Common myeloid progenitor, CD34-positive (primary cell): ENCODE measurements at regions not wholly inside any gene's neighbourhood (a gene's known extent, or its start where the extent isn't known, plus 50 kb on each side); places are given as distances from the start of the nearest gene placed in this dataset.

Experiments used
- CTCF ChIA-PET: fragments of 350-600 bp; sonication (Branson Sonifier 250); formaldehyde crosslinking; loops from one replicate; lab custom pipeline; 2021; ENCODE audit warnings: antibody characterized with exemption; lab: Charles Lee
- POLR2A ChIA-PET: fragments of 350-600 bp; sonication (Branson Sonifier 250); formaldehyde crosslinking; loops from one replicate; lab custom pipeline; 2021; ENCODE audit warnings: antibody characterized with exemption; lab: Charles Lee
- DNase-seq, 3 donors: peaks; one replicate each; pipeline versions ENCODE4 v3.0.0 to v3.0.0-alpha.2; 2013
- H3K27ac ChIP-seq, 2 experiments: 1 replicate in 1 of 2; 2 replicates in 1 of 2; pipeline ENCODE4 v1.7.0; 2013; ENCODE audit warnings: inconsistent platforms in 2 of 2, low read length in 2 of 2, mild to moderate bottlenecking in 2 of 2, low read depth in 1 of 2, moderate library complexity in 1 of 2; ENCODE audit not compliant: severe bottlenecking in 2 of 2, insufficient read depth in 1 of 2, poor library complexity in 1 of 2
- H3K27me3 ChIP-seq, 5 experiments: replicated peaks in 2 of 5; 1 replicate in 3 of 5; 2 replicates in 2 of 5; pipeline versions ENCODE4 v1.6.1 to v1.7.0; 2013; ENCODE audit warnings: low read length in 4 of 5, mild to moderate bottlenecking in 2 of 5, moderate library complexity in 2 of 5, inconsistent platforms in 1 of 5; ENCODE audit not compliant: insufficient read depth in 5 of 5, control insufficient read depth in 4 of 5
- H3K36me3 ChIP-seq, 4 experiments: 1 replicate in 2 of 4; 2 replicates in 2 of 4; pipeline versions ENCODE4 v1.6.1 to v1.7.0; 2013; ENCODE audit warnings: low read length in 3 of 4, control low read depth in 1 of 4, mild to moderate bottlenecking in 1 of 4; ENCODE audit not compliant: control insufficient read depth in 4 of 4, insufficient read depth in 4 of 4
- H3K4me1 ChIP-seq, 4 experiments: 1 replicate in 3 of 4; 2 replicates in 1 of 4; pipeline versions ENCODE4 v1.6.1 to v1.7.1; 2013; ENCODE audit warnings: low read length in 3 of 4, mild to moderate bottlenecking in 3 of 4, control low read depth in 1 of 4, inconsistent platforms in 1 of 4, moderate library complexity in 1 of 4; ENCODE audit not compliant: control insufficient read depth in 4 of 4, insufficient read depth in 4 of 4; ENCODE audit errors: control extremely low read depth in 1 of 4
- H3K4me3 ChIP-seq, 7 experiments: 1 replicate in 4 of 7; 2 replicates in 3 of 7; pipeline versions ENCODE4 v1.5.1 to v1.7.0; 2013; ENCODE audit warnings: mild to moderate bottlenecking in 7 of 7, low read length in 6 of 7, moderate library complexity in 6 of 7, inconsistent platforms in 2 of 7, low read depth in 2 of 7, control low read depth in 1 of 7; ENCODE audit not compliant: insufficient read depth in 4 of 7, control insufficient read depth in 1 of 7; ENCODE audit errors: extremely low read depth in 1 of 7
- H3K9me3 ChIP-seq, 5 experiments: 1 replicate in 4 of 5; 2 replicates in 1 of 5; pipeline versions ENCODE4 v1.6.1 to v1.7.1; 2013; ENCODE audit warnings: low read length in 4 of 5, mild to moderate bottlenecking in 2 of 5, inconsistent platforms in 1 of 5, low read depth in 1 of 5, moderate library complexity in 1 of 5; ENCODE audit not compliant: control insufficient read depth in 4 of 5, insufficient read depth in 2 of 5; ENCODE audit errors: control extremely low read depth in 1 of 5
- WGBS: methylation state at CpG from one replicate; pipeline ENCODE4 v1.1.5; 2013; ENCODE audit not compliant: insufficient coverage; 5-methylcytosine and 5-hydroxymethylcytosine counted together

DNA sequence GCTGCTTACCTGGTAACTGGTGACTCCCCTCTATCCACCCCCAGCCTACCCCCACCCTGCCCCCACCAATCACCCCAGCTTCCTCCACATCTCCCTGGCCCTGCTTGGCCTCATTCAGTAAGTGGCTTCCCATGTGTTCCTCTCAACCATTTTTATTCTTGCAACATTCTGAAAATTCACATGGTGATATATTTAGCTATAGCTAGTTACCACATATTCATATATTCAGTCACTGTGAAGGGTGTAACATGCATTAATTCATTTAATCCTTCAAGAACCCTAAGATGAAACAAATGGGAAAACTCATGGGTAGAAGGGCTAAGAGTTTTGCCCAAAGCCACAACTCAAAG lies 95.4 kb upstream of the CEP85L start:
- peaks cover 14 to 51% (median 25%) of the 10 kb centered on the region in 4 experiments for H3K4me1 ChIP-seq
- CTCF ChIA-PET: interaction anchor here (0.7 to 1.7 kb wide), 4 partner anchors 9 to 22 kb away, joined by 3 to 4 read pairs (median 3); no protein-coding TSS in a partner anchor
- no peaks in the 10 kb centered on the region for H3K36me3 ChIP-seq
- H3K9me3 ChIP-seq: no peaks in the 10 kb centered on the region
- H3K4me3 ChIP-seq: no peak overlapping the region
- H3K27ac ChIP-seq: no peak overlapping the region
- DNase-seq: peak in 1 of 3 donors; percentile 21
- H3K27me3 ChIP-seq: no peaks in the 10 kb centered on the region
- POLR2A ChIA-PET: no interaction called here

DNA sequence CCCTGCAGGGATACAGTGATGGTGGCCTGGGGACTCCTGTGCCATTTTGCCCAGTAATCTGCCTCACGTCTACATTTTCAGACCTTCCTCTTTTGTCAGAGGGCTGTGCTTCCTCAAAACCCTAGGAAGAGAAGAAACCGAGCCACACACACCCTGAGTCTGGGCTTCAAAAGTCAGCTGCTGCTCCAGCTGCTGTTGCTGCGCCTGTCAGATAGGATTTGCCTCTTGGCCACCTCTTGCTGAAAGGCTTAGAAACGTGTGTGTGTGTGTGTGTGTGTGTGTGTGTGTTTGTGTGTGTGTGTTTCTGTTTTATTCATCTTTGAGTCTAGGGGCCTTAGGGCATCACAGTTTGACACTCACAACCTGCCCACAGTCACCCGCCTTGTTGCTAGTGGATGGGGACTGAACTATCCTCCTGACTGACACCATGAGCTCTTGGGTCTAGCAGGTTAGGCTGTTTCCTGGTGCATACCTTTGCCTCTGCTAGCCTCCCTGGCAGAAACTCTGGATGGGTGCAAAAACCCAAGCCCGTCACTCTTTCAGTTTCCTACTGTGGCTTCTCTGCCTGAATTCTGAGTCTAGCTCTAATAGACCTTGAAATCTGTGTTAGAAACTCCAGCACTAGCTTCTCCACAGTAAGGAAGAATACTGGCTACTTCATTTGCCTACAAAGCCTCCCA lies 94.9 kb upstream of the CEP85L start:
- ChIA-PET POLR2A (interaction anchor here (0.6 kb wide), 2 partner anchors 45 to 988 kb away, joined by 3 read pairs; no protein-coding TSS in a partner anchor), CTCF (interaction anchor here (0.7 to 1.7 kb wide), 5 partner anchors 8 to 30 kb away, joined by 3 to 6 read pairs (median 3); no protein-coding TSS in a partner anchor)
- no peaks in the 10 kb centered on the region for H3K36me3 ChIP-seq
- peak; percentile 65 to 98 (median 93) for DNase-seq
- no peaks in the 10 kb centered on the region for H3K27me3 ChIP-seq
- peaks cover 14 to 51% (median 25%) of the 10 kb centered on the region in 4 experiments for H3K4me1 ChIP-seq
- no peak overlapping the region for H3K4me3 ChIP-seq
- 45% methylated on average over 2 of the region's 6 CpGs for WGBS
- H3K9me3 ChIP-seq: no peaks in the 10 kb centered on the region
- H3K27ac ChIP-seq: no peak overlapping the region

DNA sequence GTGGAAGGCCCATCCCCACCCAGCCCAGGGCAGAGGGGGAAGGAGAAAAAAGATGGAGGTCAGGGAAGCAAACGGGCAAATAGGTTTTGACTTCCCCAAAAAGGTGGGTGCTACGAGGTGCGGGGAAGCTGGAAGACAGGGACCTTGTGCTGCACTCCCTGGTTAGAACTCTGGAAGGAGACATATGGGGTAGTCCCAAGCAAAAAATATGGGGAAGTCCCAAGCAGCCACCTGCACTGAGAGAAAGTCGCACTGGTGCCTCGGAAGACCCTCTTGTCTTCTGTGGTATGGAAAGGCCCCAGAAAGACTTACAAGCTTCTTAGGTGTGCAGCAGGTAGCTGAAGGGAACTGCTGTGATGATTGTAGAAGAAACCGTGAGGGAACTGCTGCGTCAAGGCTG lies 93.8 kb upstream of the CEP85L start:
- Histone ChIP-seq H3K9me3 (no peaks in the 10 kb centered on the region), H3K36me3 (no peaks in the 10 kb centered on the region), H3K27me3 (no peaks in the 10 kb centered on the region), H3K4me1 (peaks cover 14 to 53% (median 27%) of the 10 kb centered on the region in 4 experiments), H3K4me3 (no peak overlapping the region), H3K27ac (no peak overlapping the region)
- 94% methylated on average over 7 of the region's 7 CpGs for WGBS
- DNase-seq: no peak
- ChIA-PET CTCF (interaction anchor here (0.9 to 1.7 kb wide), 2 partner anchors 31 to 36 kb away, joined by 4 to 6 read pairs; no protein-coding TSS in a partner anchor), POLR2A (no interaction called here)

DNA sequence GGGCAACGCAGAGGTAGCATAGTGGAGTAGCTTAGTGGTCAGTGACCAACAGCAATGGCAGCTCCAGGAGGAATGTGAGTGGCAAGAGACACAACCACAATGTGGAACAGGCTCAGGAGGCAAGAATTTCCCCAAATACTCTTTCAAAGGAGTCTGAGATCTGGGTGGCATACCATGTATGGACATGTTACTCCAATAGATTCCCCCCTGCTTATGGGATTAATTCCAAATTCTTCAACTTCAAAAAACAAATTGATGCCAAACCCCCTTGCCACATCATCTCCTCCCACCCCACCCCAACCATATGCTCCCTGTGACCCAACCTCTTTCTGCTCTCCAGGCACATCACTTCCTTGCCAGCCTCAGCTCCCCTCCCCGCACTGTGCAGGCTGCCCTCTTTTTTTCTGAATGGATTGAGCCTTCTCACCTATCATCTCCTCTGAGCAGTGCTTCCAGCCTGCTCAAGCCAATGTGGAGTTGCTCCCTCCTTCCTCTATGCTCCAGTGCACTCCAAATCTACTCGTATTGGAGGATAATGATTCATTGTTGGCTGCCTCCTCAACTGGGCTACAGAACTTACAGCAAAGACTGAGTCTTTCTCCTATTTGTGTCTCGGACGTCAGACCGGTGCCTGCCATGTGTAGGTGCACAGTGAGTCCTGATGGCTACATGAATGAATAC lies 93.0 kb upstream of the CEP85L start:
- no peaks in the 10 kb centered on the region for H3K9me3 ChIP-seq
- no peaks in the 10 kb centered on the region for H3K27me3 ChIP-seq
- no peak overlapping the region for H3K27ac ChIP-seq
- ChIA-PET CTCF (interaction anchor here (0.9 kb wide), 1 partner anchor 12 kb away, joined by 4 read pairs; no protein-coding TSS in a partner anchor), POLR2A (no interaction called here)
- no peaks in the 10 kb centered on the region for H3K36me3 ChIP-seq
- DNase-seq: no peak
- no peak overlapping the region for H3K4me3 ChIP-seq
- WGBS: 97% methylated on average over 5 of the region's 6 CpGs
- peaks cover 14 to 51% (median 28%) of the 10 kb centered on the region in 4 experiments for H3K4me1 ChIP-seq

DNA sequence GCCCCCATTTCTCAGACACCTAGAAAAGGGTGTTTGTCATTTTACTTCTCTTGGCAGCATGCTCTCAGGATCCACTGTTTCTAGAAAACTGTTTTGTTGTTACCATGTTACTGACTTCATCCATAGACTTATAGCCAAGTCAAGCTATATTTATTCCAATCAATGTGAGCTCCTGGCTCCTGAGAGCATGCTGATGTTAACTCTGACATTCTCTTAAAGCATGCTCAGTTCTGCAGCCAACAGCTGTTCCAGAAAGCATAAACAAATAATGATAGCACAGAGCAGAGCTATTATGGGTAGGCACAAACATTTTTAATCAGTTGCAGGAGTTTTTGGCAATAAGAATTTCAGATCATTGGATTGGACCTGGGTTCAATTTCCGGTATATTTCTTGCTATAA lies 92.4 kb upstream of the CEP85L start:
- ChIA-PET CTCF (interaction anchor here (0.9 kb wide), 1 partner anchor 13 kb away, joined by 4 read pairs; no protein-coding TSS in a partner anchor), POLR2A (no interaction called here)
- no peaks in the 10 kb centered on the region for H3K9me3 ChIP-seq
- no peak for DNase-seq
- WGBS: no CpG with 5 or more reads among the region's 1 CpG
- no peaks in the 10 kb centered on the region for H3K36me3 ChIP-seq
- no peak overlapping the region for H3K4me3 ChIP-seq
- H3K4me1 ChIP-seq: peaks cover 14 to 44% (median 29%) of the 10 kb centered on the region in 4 experiments
- no peaks in the 10 kb centered on the region for H3K27me3 ChIP-seq
- H3K27ac ChIP-seq: no peak overlapping the region

DNA sequence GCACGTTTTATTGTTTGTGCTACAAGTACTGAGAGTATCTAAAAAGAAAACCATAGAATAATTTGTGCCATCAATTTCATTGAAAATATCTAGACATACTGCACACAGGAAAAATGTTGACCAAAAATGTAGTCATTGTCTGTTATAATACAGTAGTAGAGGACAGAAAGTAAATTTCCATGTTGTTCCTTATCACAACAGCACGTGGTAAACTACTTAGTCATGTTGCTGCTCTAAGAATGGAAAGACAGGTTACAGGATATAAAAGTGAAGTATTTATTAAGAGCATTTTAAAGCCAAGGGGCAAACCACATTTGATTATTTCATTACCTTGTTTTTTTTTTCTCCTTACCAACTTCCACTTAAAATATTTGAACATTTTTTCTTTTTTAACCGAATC lies 89.0 kb upstream of the CEP85L start:
- DNase-seq: peak in 2 of 3 donors; percentile 57 to 76
- WGBS: no CpG with 5 or more reads among the region's 3 CpGs
- Histone ChIP-seq H3K36me3 (no peaks in the 10 kb centered on the region), H3K27me3 (no peaks in the 10 kb centered on the region), H3K9me3 (no peaks in the 10 kb centered on the region), H3K4me1 (peaks cover 0 to 13% (median 6%) of the 10 kb centered on the region in 4 experiments), H3K27ac (no peak overlapping the region), H3K4me3 (peak overlapping the region in 1 of 7 experiments; percentile 8)
- POLR2A ChIA-PET: no interaction called here
- CTCF ChIA-PET: interaction anchor here (0.6 kb wide), 1 partner anchor 53 kb away, joined by 4 read pairs; no protein-coding TSS in a partner anchor
